Endodermal cell (in vitro differentiated cells): ENCODE measurements at regions not wholly inside any gene's neighbourhood (a gene's known extent, or its start where the extent isn't known, plus 50 kb on each side); places are given as distances from the start of the nearest gene placed in this dataset.
"Not testable (repeated sequence)": the region's sequence is repeated elsewhere in the genome, so short reads cannot be mapped to it uniquely, and the experiment has no call there.

Experiments used
- DNase-seq: peaks from one replicate; pipeline ENCODE4 v3.0.0-alpha.2; 2017
- H3K27ac ChIP-seq: 2 replicates; pipeline ENCODE4 v1.5.1; 2013; ENCODE audit warnings: mild to moderate bottlenecking, low read depth, low read length, moderate library complexity
- H3K27me3 ChIP-seq: 2 replicates; pipeline ENCODE4 v1.6.1; 2013; ENCODE audit warnings: mild to moderate bottlenecking, low read length, moderate library complexity; ENCODE audit not compliant: insufficient read depth, control insufficient read depth, poor library complexity, severe bottlenecking
- H3K36me3 ChIP-seq: 2 replicates; pipeline ENCODE4 v1.7.0; 2013; ENCODE audit warnings: mild to moderate bottlenecking, low read length, moderate library complexity; ENCODE audit not compliant: control insufficient read depth, insufficient read depth
- H3K4me1 ChIP-seq: one replicate; pipeline ENCODE4 v1.7.0; 2013; ENCODE audit warnings: low read length; ENCODE audit not compliant: control insufficient read depth, insufficient read depth
- H3K4me3 ChIP-seq: 2 replicates; pipeline ENCODE4 v1.5.1; 2013; ENCODE audit warnings: mild to moderate bottlenecking, low read length, moderate library complexity
- H3K9ac ChIP-seq: 2 replicates; pipeline ENCODE4 v1.6.1; 2013; ENCODE audit warnings: mild to moderate bottlenecking, low read length, moderate library complexity; ENCODE audit not compliant: poor library complexity, severe bottlenecking; ENCODE audit errors: extremely low read depth
- H3K9me3 ChIP-seq: 2 replicates; pipeline ENCODE4 v1.6.1; 2013; ENCODE audit warnings: mild to moderate bottlenecking, low read length, moderate library complexity; ENCODE audit not compliant: control insufficient read depth
- H3K27ac Mint-ChIP-seq: 2 replicates; pipeline ENCODE4 v1.8.0; 2020; ENCODE audit warnings: mixed read lengths
- H3K27me3 Mint-ChIP-seq: 2 replicates; pipeline ENCODE4 v1.8.0; 2021; ENCODE audit warnings: mild to moderate bottlenecking, mixed read lengths; ENCODE audit not compliant: insufficient read depth
- H3K36me3 Mint-ChIP-seq: 2 replicates; pipeline ENCODE4 v1.8.0; 2020; ENCODE audit warnings: low read depth, mixed read lengths
- H3K4me1 Mint-ChIP-seq: 2 replicates; pipeline ENCODE4 v1.8.0; 2020; ENCODE audit warnings: mixed read lengths
- H3K4me3 Mint-ChIP-seq: 2 replicates; pipeline ENCODE4 v1.8.0; 2020; ENCODE audit warnings: mild to moderate bottlenecking, moderate library complexity, mixed read lengths
- H3K9me3 Mint-ChIP-seq: 2 replicates; pipeline ENCODE4 v1.8.0; 2020; ENCODE audit warnings: mild to moderate bottlenecking, mixed read lengths
- CTCF ChIP-seq: fragments of 200-600 bp; sonication (generic); conservative IDR thresholded peaks from 2 replicates; pipeline ENCODE4 v1.5.0; 2021; ENCODE audit warnings: antibody characterized with exemption, mild to moderate bottlenecking
- WGBS, 2 experiments: methylation state at CpG; one replicate each; pipeline versions ENCODE4 v1.1.5 to v1.1.7; 2013; ENCODE audit warnings: missing lambda C conversion rate in 2 of 2, mixed read lengths in 1 of 2; ENCODE audit not compliant: insufficient coverage in 1 of 2, insufficient read length in 1 of 2; 5-methylcytosine and 5-hydroxymethylcytosine counted together

- Histone ChIP-seq H3K27ac (no peak overlapping the region), H3K36me3 (no peaks in the 10 kb centered on the region), H3K4me1 (peaks cover 17% of the 10 kb centered on the region), H3K9ac (no peak overlapping the region), H3K27me3 (no peaks in the 10 kb centered on the region), H3K4me3 (no peak overlapping the region), H3K9me3 (peaks cover 13% of the 10 kb centered on the region)
- no peak for DNase-seq
- 93 to 100% methylated on average over 3 of the region's 3 CpGs for WGBS, 2 experiments
- peaks cover 54% of the 10 kb centered on the region for H3K4me1 Mint-ChIP-seq
- H3K4me3 Mint-ChIP-seq, result no peak overlapping the region
- no peaks in the 10 kb centered on the region for H3K9me3 Mint-ChIP-seq
- TF ChIP-seq CTCF, result no peak
- no peak overlapping the region for H3K27ac Mint-ChIP-seq
- no peaks in the 10 kb centered on the region for H3K27me3 Mint-ChIP-seq
- no peaks in the 10 kb centered on the region for H3K36me3 Mint-ChIP-seq
Observed at GRCh38 chr7:37550426-37550825, 101.8 kb upstream of the ELMO1 start.

GRCh38 chr7:37550872-37551271 lies 102.2 kb upstream of the ELMO1 start:
- Histone ChIP-seq H3K4me3 (no peak overlapping the region), H3K9me3 (peaks cover 16% of the 10 kb centered on the region), H3K27me3 (no peaks in the 10 kb centered on the region), H3K9ac (no peak overlapping the region), H3K27ac (no peak overlapping the region), H3K36me3 (no peaks in the 10 kb centered on the region), H3K4me1 (peaks cover 17% of the 10 kb centered on the region)
- Mint-ChIP-seq H3K4me3 (no peak overlapping the region), H3K27me3 (no peaks in the 10 kb centered on the region), H3K27ac (no peak overlapping the region), H3K9me3 (peaks cover under 1% of the 10 kb centered on the region), H3K36me3 (no peaks in the 10 kb centered on the region), H3K4me1 (peaks cover 53% of the 10 kb centered on the region)
- TF ChIP-seq CTCF, result no peak
- DNase-seq, result no peak
- WGBS, 2 experiments, result 92 to 95% methylated on average over 2 of the region's 2 CpGs

DNA sequence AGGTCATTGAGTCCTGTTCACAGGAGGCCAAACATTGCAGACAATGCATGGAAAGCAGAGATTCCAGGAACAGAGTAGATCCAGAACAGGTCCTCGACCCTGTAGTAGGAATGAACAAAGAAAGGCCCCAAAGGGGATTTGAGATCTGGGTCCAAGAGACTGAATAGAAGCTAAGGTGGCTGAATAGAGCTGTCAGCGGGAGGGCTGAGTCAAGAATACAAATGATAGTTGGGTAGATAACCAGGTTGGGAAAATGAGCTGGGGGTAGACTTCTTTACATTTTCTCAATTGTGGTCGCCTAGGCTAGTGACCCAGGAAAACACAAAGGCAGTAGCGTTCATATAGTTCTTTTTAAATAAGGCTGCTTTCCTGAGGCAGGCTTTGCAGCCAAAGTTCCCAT lies 103.4 kb upstream of the ELMO1 start:
- H3K4me1 ChIP-seq, result peaks cover 17% of the 10 kb centered on the region
- H3K4me3 ChIP-seq, result no peak overlapping the region
- peaks cover 52% of the 10 kb centered on the region for H3K4me1 Mint-ChIP-seq
- TF ChIP-seq CTCF, result no peak
- no peaks in the 10 kb centered on the region for H3K36me3 ChIP-seq
- H3K27me3 Mint-ChIP-seq, result no peaks in the 10 kb centered on the region
- no peak overlapping the region for H3K4me3 Mint-ChIP-seq
- peaks cover 2% of the 10 kb centered on the region for H3K9me3 Mint-ChIP-seq
- 70 to 79% methylated on average over 3 to 4 of the region's 4 CpGs for WGBS, 2 experiments
- DNase-seq, result no peak
- H3K27me3 ChIP-seq, result no peaks in the 10 kb centered on the region
- H3K9ac ChIP-seq, result no peak overlapping the region
- peak overlapping the region; percentile 73 for H3K27ac Mint-ChIP-seq
- H3K36me3 Mint-ChIP-seq, result no peaks in the 10 kb centered on the region
- H3K27ac ChIP-seq, result peak overlapping the region; percentile 14
- peaks cover 16% of the 10 kb centered on the region for H3K9me3 ChIP-seq

DNA sequence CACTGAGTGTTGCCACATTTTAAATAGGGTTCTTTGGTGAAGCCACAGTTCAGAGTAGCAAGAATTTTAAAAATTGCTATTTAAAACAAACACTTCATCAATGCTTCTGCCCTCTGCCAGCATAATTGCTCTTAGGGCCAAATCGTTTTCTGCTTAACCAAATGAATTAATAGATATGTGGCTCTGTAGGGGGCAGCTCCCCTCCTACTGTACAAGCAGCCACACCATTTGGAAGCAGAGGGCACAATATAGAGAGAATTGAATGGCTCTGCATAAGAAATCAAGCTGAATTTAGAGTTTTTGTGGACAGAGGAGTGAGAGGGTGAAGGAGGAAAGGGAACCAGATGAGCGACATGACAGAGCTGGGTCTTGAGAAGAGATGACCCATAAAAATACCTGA lies 103.8 kb upstream of the ELMO1 start:
- Histone ChIP-seq H3K9me3 (peaks cover 16% of the 10 kb centered on the region), H3K4me1 (peaks cover 17% of the 10 kb centered on the region)
- not testable (repeated sequence) for H3K27me3 Mint-ChIP-seq, H3K4me3 ChIP-seq, DNase-seq, H3K9ac ChIP-seq, H3K27me3 ChIP-seq, H3K27ac Mint-ChIP-seq, H3K36me3 ChIP-seq, H3K9me3 Mint-ChIP-seq, H3K36me3 Mint-ChIP-seq, H3K27ac ChIP-seq, H3K4me3 Mint-ChIP-seq
- 53 to 80% methylated on average over 1 to 2 of the region's 2 CpGs for WGBS, 2 experiments
- H3K4me1 Mint-ChIP-seq, result peaks cover 50% of the 10 kb centered on the region
